ENCODE measurements at regions not wholly inside any gene's neighbourhood (a gene's known extent, or its start where the extent isn't known, plus 50 kb on each side); places are given as distances from the start of the nearest gene placed in this dataset.

GRCh38 chr20:60935971-60936370 is 316.1 kb upstream of the CDH4 start:
- DNase-seq (ENCODE audit: low spot score in 2 of 2) (no peak), ATAC-seq (no peak)
- Mint-ChIP-seq H3K36me3 (no peaks in the 10 kb centered on the region), H3K27ac (no peak overlapping the region), H3K9me3 (no peaks in the 10 kb centered on the region)

GRCh38 chr20:60937585-60937984 is 314.5 kb upstream of the CDH4 start:
- Mint-ChIP-seq H3K36me3 (no peaks in the 10 kb centered on the region), H3K27ac (no peak overlapping the region), H3K9me3 (no peaks in the 10 kb centered on the region)
- ATAC-seq, result no peak
- no peak for DNase-seq (ENCODE audit: low spot score in 2 of 2)

GRCh38 chr20:60941379-60941778 is 310.7 kb upstream of the CDH4 start:
- Mint-ChIP-seq H3K36me3 (no peaks in the 10 kb centered on the region), H3K9me3 (no peaks in the 10 kb centered on the region), H3K27ac (no peak overlapping the region)
- ATAC-seq (no peak), DNase-seq (ENCODE audit: low spot score in 2 of 2) (no peak)

GRCh38 chr20:60947819-60948218 is 304.2 kb upstream of the CDH4 start:
- ATAC-seq (no peak), DNase-seq (ENCODE audit: low spot score in 2 of 2) (no peak)
- Mint-ChIP-seq H3K36me3 (no peaks in the 10 kb centered on the region), H3K9me3 (peaks cover 0 to 5% of the 10 kb centered on the region in 2 donors), H3K27ac (no peak overlapping the region)

GRCh38 chr20:60948224-60948623 is 303.8 kb upstream of the CDH4 start:
- no peak overlapping the region for H3K27ac Mint-ChIP-seq
- ATAC-seq (no peak), DNase-seq (ENCODE audit: low spot score in 2 of 2) (no peak)
- no peaks in the 10 kb centered on the region for H3K36me3 Mint-ChIP-seq
- H3K9me3 Mint-ChIP-seq, result peaks cover 0 to 5% of the 10 kb centered on the region in 2 donors

GRCh38 chr20:60950561-60950960 is 301.5 kb upstream of the CDH4 start:
- DNase-seq (ENCODE audit: low spot score in 2 of 2), result no peak
- ATAC-seq, result no peak
- Mint-ChIP-seq H3K36me3 (no peaks in the 10 kb centered on the region), H3K9me3 (peaks cover 0 to 5% of the 10 kb centered on the region in 2 donors), H3K27ac (no peak overlapping the region)

- DNase-seq (ENCODE audit: low spot score in 2 of 2) (no peak), ATAC-seq (no peak)
- Mint-ChIP-seq H3K36me3 (no peaks in the 10 kb centered on the region), H3K27ac (no peak overlapping the region), H3K9me3 (peaks cover 0 to 5% of the 10 kb centered on the region in 2 donors)
Observed at GRCh38 chr20:60950974-60951373, 301.1 kb upstream of the CDH4 start.

GRCh38 chr20:60952861-60953260 is 299.2 kb upstream of the CDH4 start:
- Mint-ChIP-seq H3K27ac (no peak overlapping the region), H3K9me3 (peaks cover 0 to 5% of the 10 kb centered on the region in 2 donors), H3K36me3 (no peaks in the 10 kb centered on the region)
- no peak for ATAC-seq
- no peak for DNase-seq (ENCODE audit: low spot score in 2 of 2)

- H3K27ac Mint-ChIP-seq, result no peak overlapping the region
Observed at GRCh38 chr20:60953321-60953720, 298.7 kb upstream of the CDH4 start.

GRCh38 chr20:60955706-60956105 is 296.4 kb upstream of the CDH4 start:
- no peak for DNase-seq (ENCODE audit: low spot score in 2 of 2)
- Mint-ChIP-seq H3K9me3 (no peaks in the 10 kb centered on the region), H3K36me3 (no peaks in the 10 kb centered on the region), H3K27ac (no peak overlapping the region)
- no peak for ATAC-seq

More at GRCh38 chr20:60953321-60953720, 298.7 kb upstream of the CDH4 start:
- Mint-ChIP-seq H3K36me3 (no peaks in the 10 kb centered on the region), H3K9me3 (peaks cover 0 to 5% of the 10 kb centered on the region in 2 donors)
- DNase-seq (ENCODE audit: low spot score in 2 of 2), result no peak
- no peak for ATAC-seq

- Mint-ChIP-seq H3K36me3 (no peaks in the 10 kb centered on the region), H3K27ac (no peak overlapping the region), H3K9me3 (no peaks in the 10 kb centered on the region)
- DNase-seq (ENCODE audit: low spot score in 2 of 2) (no peak), ATAC-seq (no peak)
Observed at GRCh38 chr20:60956194-60956593, 295.9 kb upstream of the CDH4 start.

- Mint-ChIP-seq H3K9me3 (no peaks in the 10 kb centered on the region), H3K27ac (no peak overlapping the region), H3K36me3 (no peaks in the 10 kb centered on the region)
- DNase-seq (ENCODE audit: low spot score in 2 of 2), result no peak
- no peak for ATAC-seq
Observed at GRCh38 chr20:60957621-60958020, 294.4 kb upstream of the CDH4 start.

GRCh38 chr20:60959971-60960370 is 292.1 kb upstream of the CDH4 start:
- H3K9me3 Mint-ChIP-seq, result no peaks in the 10 kb centered on the region
- ATAC-seq (no peak), DNase-seq (ENCODE audit: low spot score in 2 of 2) (no peak)
- H3K27ac Mint-ChIP-seq, result no peak overlapping the region
- H3K36me3 Mint-ChIP-seq, result no peaks in the 10 kb centered on the region

- Mint-ChIP-seq H3K27ac (no peak overlapping the region), H3K9me3 (no peaks in the 10 kb centered on the region), H3K36me3 (no peaks in the 10 kb centered on the region)
- DNase-seq (ENCODE audit: low spot score in 2 of 2) (no peak), ATAC-seq (no peak)
Observed at GRCh38 chr20:60960500-60960899, 291.6 kb upstream of the CDH4 start.

GRCh38 chr20:60961551-60961950 is 290.5 kb upstream of the CDH4 start:
- H3K36me3 Mint-ChIP-seq, result no peaks in the 10 kb centered on the region
- DNase-seq (ENCODE audit: low spot score in 2 of 2), result no peak
- H3K9me3 Mint-ChIP-seq, result no peaks in the 10 kb centered on the region
- no peak for ATAC-seq
- no peak overlapping the region for H3K27ac Mint-ChIP-seq

- H3K27ac Mint-ChIP-seq, result no peak overlapping the region
- no peaks in the 10 kb centered on the region for H3K36me3 Mint-ChIP-seq
- DNase-seq (ENCODE audit: low spot score in 2 of 2), result no peak
- no peaks in the 10 kb centered on the region for H3K9me3 Mint-ChIP-seq
- no peak for ATAC-seq
Observed at GRCh38 chr20:60962367-60963045, 289.6 kb upstream of the CDH4 start.

GRCh38 chr20:60963146-60963545 is 288.9 kb upstream of the CDH4 start:
- DNase-seq (ENCODE audit: low spot score in 2 of 2) (no peak), ATAC-seq (no peak)
- no peaks in the 10 kb centered on the region for H3K36me3 Mint-ChIP-seq
- H3K27ac Mint-ChIP-seq, result no peak overlapping the region
- no peaks in the 10 kb centered on the region for H3K9me3 Mint-ChIP-seq

- no peaks in the 10 kb centered on the region for H3K9me3 Mint-ChIP-seq
- H3K36me3 Mint-ChIP-seq, result no peaks in the 10 kb centered on the region
- no peak overlapping the region for H3K27ac Mint-ChIP-seq
- DNase-seq (ENCODE audit: low spot score in 2 of 2) (no peak), ATAC-seq (no peak)
Observed at GRCh38 chr20:60964911-60965310, 287.1 kb upstream of the CDH4 start.

GRCh38 chr20:60966031-60966430 is 286.0 kb upstream of the CDH4 start:
- Mint-ChIP-seq H3K9me3 (no peaks in the 10 kb centered on the region), H3K36me3 (no peaks in the 10 kb centered on the region), H3K27ac (no peak overlapping the region)
- no peak for ATAC-seq
- DNase-seq (ENCODE audit: low spot score in 2 of 2), result no peak

All from activated naive CD4-positive, alpha-beta T cell treated with anti-CD3 and anti-CD28 coated beads, Interleukin-2, amount 50 U/mL, for 72 hours (primary cell).